ENCODE measurements at regions not wholly inside any gene's neighbourhood (a gene's known extent, or its start where the extent isn't known, plus 50 kb on each side); places are given as distances from the start of the nearest gene placed in this dataset.

DNA sequence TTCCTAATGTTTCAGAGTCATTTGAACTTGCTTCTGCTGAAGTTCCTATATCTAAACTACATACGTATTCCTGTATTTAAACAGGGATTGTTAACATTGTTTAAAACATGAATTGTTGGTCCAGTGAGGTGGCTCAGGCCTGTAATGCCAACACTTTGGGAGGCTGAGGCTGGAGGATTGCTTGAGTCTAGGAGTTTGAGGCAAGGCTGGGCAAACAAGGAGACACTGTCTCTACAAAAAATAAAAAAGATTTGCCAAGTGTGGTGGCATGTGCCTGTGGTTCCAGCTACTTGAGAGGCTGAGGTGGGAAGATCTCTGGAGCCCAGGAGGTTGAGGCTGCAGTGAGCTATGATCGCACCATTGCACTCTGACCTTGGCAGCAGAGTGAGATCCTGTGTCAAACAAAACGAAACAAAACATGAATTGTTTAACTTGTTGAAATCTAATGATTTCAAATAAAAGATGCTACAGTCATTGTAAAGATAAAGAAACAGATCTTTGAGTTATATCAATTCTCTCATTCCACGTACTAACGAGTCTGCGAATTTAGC, 809.4 kb downstream of the TYW1 start:
- intact Hi-C loops (cut with DNase I), result no loop called here
- Histone ChIP-seq H3K27me3 (replicated peaks; ENCODE audit: insufficient read depth) (no peaks in the 10 kb centered on the region), H3K4me1 (replicated peaks) (no peaks in the 10 kb centered on the region), H3K4me3 (no peak overlapping the region), H3K36me3 (no peaks in the 10 kb centered on the region), H3K27ac (no peak overlapping the region), H3K9me3 (no peaks in the 10 kb centered on the region)
- TF ChIP-seq, protein P1, sequence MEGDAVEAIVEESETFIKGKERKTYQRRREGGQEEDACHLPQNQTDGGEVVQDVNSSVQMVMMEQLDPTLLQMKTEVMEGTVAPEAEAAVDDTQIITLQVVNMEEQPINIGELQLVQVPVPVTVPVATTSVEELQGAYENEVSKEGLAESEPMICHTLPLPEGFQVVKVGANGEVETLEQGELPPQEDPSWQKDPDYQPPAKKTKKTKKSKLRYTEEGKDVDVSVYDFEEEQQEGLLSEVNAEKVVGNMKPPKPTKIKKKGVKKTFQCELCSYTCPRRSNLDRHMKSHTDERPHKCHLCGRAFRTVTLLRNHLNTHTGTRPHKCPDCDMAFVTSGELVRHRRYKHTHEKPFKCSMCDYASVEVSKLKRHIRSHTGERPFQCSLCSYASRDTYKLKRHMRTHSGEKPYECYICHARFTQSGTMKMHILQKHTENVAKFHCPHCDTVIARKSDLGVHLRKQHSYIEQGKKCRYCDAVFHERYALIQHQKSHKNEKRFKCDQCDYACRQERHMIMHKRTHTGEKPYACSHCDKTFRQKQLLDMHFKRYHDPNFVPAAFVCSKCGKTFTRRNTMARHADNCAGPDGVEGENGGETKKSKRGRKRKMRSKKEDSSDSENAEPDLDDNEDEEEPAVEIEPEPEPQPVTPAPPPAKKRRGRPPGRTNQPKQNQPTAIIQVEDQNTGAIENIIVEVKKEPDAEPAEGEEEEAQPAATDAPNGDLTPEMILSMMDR (IDR thresholded peaks at IDR 0.05), result no peak
- WGBS, result 91% methylated on average over 6 of the region's 6 CpGs
- DNase-seq (ENCODE audit: low spot score), result no peak

DNA sequence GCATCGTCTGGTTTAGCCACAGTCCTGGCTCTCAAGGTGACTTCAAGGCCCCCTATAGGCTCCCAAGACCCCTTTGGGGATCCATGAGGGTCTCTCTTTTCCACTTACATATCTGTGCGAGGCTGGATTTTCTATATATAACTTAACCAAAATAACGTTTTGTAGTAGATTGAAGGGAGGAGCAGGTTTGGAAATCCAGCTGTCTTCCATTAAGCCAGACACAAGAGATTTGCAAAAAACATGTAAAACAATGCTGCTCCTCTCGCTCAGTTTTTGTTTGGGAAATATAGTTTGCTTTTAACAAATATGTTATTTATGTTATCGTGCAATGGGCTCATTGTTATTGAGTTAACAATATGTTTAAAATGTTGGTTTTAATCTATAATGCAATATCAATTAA, 811.2 kb downstream of the TYW1 start:
- no peak overlapping the region for H3K4me3 ChIP-seq
- no peaks in the 10 kb centered on the region for H3K36me3 ChIP-seq
- TF ChIP-seq, protein P1 (IDR thresholded peaks at IDR 0.05), result no peak
- H3K27me3 ChIP-seq (replicated peaks; ENCODE audit: insufficient read depth), result no peaks in the 10 kb centered on the region
- no peak overlapping the region for H3K27ac ChIP-seq
- H3K9me3 ChIP-seq, result no peaks in the 10 kb centered on the region
- no peaks in the 10 kb centered on the region for H3K4me1 ChIP-seq (replicated peaks)
- no peak for DNase-seq (ENCODE audit: low spot score)
- intact Hi-C loops (cut with DNase I), result no loop called here
- 80% methylated on average over 5 of the region's 5 CpGs for WGBS

DNA sequence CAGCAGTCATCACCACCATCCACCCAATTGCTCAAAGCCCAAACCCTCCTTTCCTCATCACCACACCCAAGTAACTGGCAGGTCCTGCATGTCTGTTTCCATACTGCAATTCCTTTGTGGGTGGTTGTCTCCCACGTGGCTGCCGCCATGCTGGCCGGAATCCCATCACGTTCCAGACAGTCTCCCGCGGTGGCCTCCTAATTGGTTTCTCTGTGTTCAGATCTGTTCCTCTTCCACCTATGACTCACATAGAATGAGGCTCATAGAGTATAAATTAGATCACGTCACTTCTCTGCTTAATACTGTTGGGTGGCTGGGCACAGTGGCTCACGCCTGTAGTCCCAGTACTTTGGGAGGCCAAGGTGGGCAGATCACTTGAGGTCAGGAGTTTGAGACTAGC, 813.0 kb downstream of the TYW1 start:
- H3K4me3 ChIP-seq, result no peak overlapping the region
- 97% methylated on average over 8 of the region's 8 CpGs for WGBS
- H3K27me3 ChIP-seq (replicated peaks; ENCODE audit: insufficient read depth), result no peaks in the 10 kb centered on the region
- intact Hi-C loops (cut with DNase I), result no loop called here
- TF ChIP-seq, protein P1 (IDR thresholded peaks at IDR 0.05), result no peak
- no peak for TF ChIP-seq POLR2AphosphoS5 (IDR thresholded peaks at IDR 0.05)
- TF ChIP-seq POLR2A (IDR thresholded peaks at IDR 0.05), result no peak
- H3K27ac ChIP-seq, result no peak overlapping the region
- no peaks in the 10 kb centered on the region for H3K36me3 ChIP-seq
- no peak for DNase-seq (ENCODE audit: low spot score)
- H3K9me3 ChIP-seq, result no peaks in the 10 kb centered on the region
- H3K4me1 ChIP-seq (replicated peaks), result no peaks in the 10 kb centered on the region

DNA sequence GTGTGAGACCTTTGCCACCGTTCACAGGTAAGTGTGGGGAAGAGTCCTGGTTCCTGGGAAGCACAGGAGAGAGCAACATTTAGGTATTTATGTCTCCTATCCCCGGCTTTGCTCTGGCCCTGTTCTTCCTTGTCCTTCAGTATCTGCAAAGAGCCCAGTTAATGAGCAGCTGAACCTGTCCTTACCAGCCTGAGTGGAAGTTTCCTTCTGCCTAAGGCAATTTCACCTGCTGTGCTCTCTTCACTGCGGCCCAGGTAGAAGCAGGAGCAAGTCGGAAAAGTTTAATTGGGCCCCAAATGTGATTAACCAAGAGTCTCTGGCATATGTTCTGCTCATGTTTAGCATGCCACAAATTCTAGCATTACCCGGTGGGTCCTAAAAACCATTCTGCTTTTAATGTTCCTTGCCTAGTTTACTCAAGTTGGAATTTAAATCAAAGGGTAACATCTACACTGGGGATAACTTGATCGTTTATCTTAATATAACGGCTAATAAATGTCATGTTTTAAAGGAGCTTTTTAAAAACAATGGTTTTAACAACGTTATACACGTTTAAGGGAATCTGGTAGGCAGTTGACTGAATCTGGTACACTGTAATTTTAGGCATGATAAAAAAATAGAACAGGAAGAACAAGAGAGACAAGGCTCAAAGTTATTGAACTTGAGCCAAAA, 817.1 kb downstream of the TYW1 start:
- TF ChIP-seq, protein P1 (IDR thresholded peaks at IDR 0.05), result no peak
- no peak for TF ChIP-seq POLR2A (IDR thresholded peaks at IDR 0.05)
- no peak for TF ChIP-seq POLR2AphosphoS5 (IDR thresholded peaks at IDR 0.05)
- Histone ChIP-seq H3K4me1 (replicated peaks) (no peaks in the 10 kb centered on the region), H3K27ac (no peak overlapping the region), H3K27me3 (replicated peaks; ENCODE audit: insufficient read depth) (no peaks in the 10 kb centered on the region), H3K36me3 (no peaks in the 10 kb centered on the region), H3K4me3 (no peak overlapping the region), H3K9me3 (no peaks in the 10 kb centered on the region)
- peak; percentile 12 for DNase-seq (ENCODE audit: low spot score)
- 15% methylated on average over 9 of the region's 9 CpGs for WGBS
- intact Hi-C loops (cut with DNase I), result no loop called here

DNA sequence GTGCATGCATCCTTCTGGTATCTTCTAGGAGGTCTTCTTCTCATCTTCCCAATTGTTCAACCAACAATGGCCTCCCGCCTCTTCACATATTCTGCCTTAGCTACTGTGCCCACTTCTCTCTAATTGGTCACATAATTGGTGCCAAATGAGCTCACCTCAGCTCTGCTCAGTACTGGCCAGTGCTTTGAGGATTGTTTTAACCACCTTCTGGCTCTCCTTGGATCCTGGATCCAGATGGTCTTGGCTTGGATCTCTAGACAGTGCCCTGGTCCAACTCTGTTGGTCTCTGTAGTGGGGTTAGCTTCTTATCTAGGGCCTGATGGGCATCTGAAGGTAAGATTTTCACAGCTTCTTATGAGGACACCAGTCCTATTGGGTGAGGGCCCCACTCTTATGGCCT, 820.8 kb downstream of the TYW1 start:
- Histone ChIP-seq H3K36me3 (no peaks in the 10 kb centered on the region), H3K4me1 (replicated peaks) (no peaks in the 10 kb centered on the region), H3K27ac (no peak overlapping the region), H3K4me3 (no peak overlapping the region), H3K27me3 (replicated peaks; ENCODE audit: insufficient read depth) (no peaks in the 10 kb centered on the region), H3K9me3 (no peaks in the 10 kb centered on the region)
- intact Hi-C loops (cut with DNase I), result no loop called here
- no peak for DNase-seq (ENCODE audit: low spot score)
- WGBS, result 100% methylated on average over 1 of the region's 1 CpG
- no peak for TF ChIP-seq POLR2A (IDR thresholded peaks at IDR 0.05)
- TF ChIP-seq POLR2AphosphoS5 (IDR thresholded peaks at IDR 0.05), result no peak
- TF ChIP-seq, protein P1 (IDR thresholded peaks at IDR 0.05), result no peak
